ENCODE measurements at regions not wholly inside any gene's neighbourhood (a gene's known extent, or its start where the extent isn't known, plus 50 kb on each side); places are given as distances from the start of the nearest gene placed in this dataset.

GRCh38 chr4:54554339-54554990 is 103.3 kb upstream of the KIT start:
- Histone ChIP-seq H2BK20ac (ENCODE audit: low read length) (no peak overlapping the region), H3K14ac (ENCODE audit: insufficient read length) (no peak overlapping the region), H4K20me1 (replicated peaks in 1 of 2; ENCODE audit: control insufficient read depth in 1 of 2, insufficient read depth in 2 of 2, low read length in 2 of 2) (no peaks in the 10 kb centered on the region), H3K23me2 (ENCODE audit: low read depth, low read length) (no peaks in the 10 kb centered on the region; the same call in 1 of the 2 replicates), H4K91ac (replicated peaks; ENCODE audit: insufficient read length, low read length) (no peak overlapping the region), H3K56ac (replicated peaks; ENCODE audit: insufficient read length, low read depth, low read length) (no peak overlapping the region), H3K18ac (ENCODE audit: extremely low read depth, low read length) (no peak overlapping the region), H3K4me3 (ENCODE audit: extremely low read depth in 1 of 4, insufficient read depth in 2 of 4, low read depth in 3 of 4, low read length in 4 of 4) (no peak overlapping the region), H3K4me1 (replicated peaks in 1 of 4; ENCODE audit: control insufficient read depth in 3 of 4, insufficient read depth in 4 of 4, low read length in 3 of 4) (peaks cover 0 to 7% (median 2%) of the 10 kb centered on the region in 4 experiments; a peak in 4 of 7 replicates), H3K4me2 (ENCODE audit: insufficient read depth in 1 of 2, low read depth in 2 of 2, low read length in 2 of 2) (no peak overlapping the region), H3K9me3 (ENCODE audit: insufficient read depth in 2 of 2, low read depth in 1 of 2, low read length in 1 of 2) (no peaks in the 10 kb centered on the region), H3K9ac (replicated peaks in 1 of 4; ENCODE audit: extremely low read depth in 1 of 4, low read depth in 3 of 4, low read length in 3 of 4) (no peak overlapping the region), H4K8ac (ENCODE audit: extremely low read depth, insufficient read depth, low read length) (no peak overlapping the region), H2BK120ac (replicated peaks; ENCODE audit: low read depth, low read length) (no peak overlapping the region), H3K79me1 (ENCODE audit: low read depth, low read length) (no peaks in the 10 kb centered on the region), H2AK5ac (ENCODE audit: low read depth, low read length) (no peak overlapping the region), H3K27me3 (replicated peaks in 1 of 4; ENCODE audit: control insufficient read depth in 3 of 4, extremely low read depth in 1 of 4, insufficient read depth in 3 of 4, low read length in 3 of 4) (no peaks in the 10 kb centered on the region), H3K4ac (replicated peaks; ENCODE audit: insufficient read length, low read depth, low read length) (no peak overlapping the region), H2BK5ac (ENCODE audit: low read depth, low read length) (no peak overlapping the region), H3K23ac (ENCODE audit: insufficient read length) (no peak overlapping the region), H2BK15ac (ENCODE audit: low read length) (no peak overlapping the region), H3K79me2 (ENCODE audit: control insufficient read depth in 1 of 2, insufficient read depth in 2 of 2, low read length in 2 of 2) (no peaks in the 10 kb centered on the region), H2AFZ (ENCODE audit: low read length) (no peak overlapping the region), H4K5ac (ENCODE audit: insufficient read length, low read depth, low read length) (no peak overlapping the region), H3K27ac (ENCODE audit: low read depth, low read length) (no peak overlapping the region), H2BK12ac (ENCODE audit: low read depth, low read length) (no peak overlapping the region), H3K36me3 (ENCODE audit: control insufficient read depth in 2 of 4, insufficient read depth in 4 of 4, low read length in 3 of 4) (no peaks in the 10 kb centered on the region)
- no peak for TF ChIP-seq SP2 (IDR thresholded peaks at IDR 0.05; ENCODE audit: low read length)
- TF ChIP-seq JUND (IDR thresholded peaks at IDR 0.05; ENCODE audit: low read length), result no peak
- TF ChIP-seq CHD1 (IDR thresholded peaks at IDR 0.05; ENCODE audit: low read depth, low read length), result no peak
- no peak for TF ChIP-seq EP300 (IDR thresholded peaks at IDR 0.05; ENCODE audit: borderline replicate concordance in 1 of 2, low read depth in 2 of 2, low read length in 2 of 2)
- no peak for TF ChIP-seq FOSL1 (IDR thresholded peaks at IDR 0.05; ENCODE audit: insufficient read depth, low read depth, low read length)
- no peak for TF ChIP-seq NANOG (IDR thresholded peaks at IDR 0.05; ENCODE audit: insufficient read depth, low read depth, low read length, poor library complexity, severe bottlenecking)
- no peak for TF ChIP-seq CHD2 (IDR thresholded peaks at IDR 0.05; ENCODE audit: low read length)
- TF ChIP-seq JUN (IDR thresholded peaks at IDR 0.05; ENCODE audit: low read depth, low read length), result no peak
- TF ChIP-seq EGR1 (IDR thresholded peaks at IDR 0.05; ENCODE audit: borderline replicate concordance, low read depth, low read length), result no peak
- no peak for TF ChIP-seq SUZ12 (IDR thresholded peaks at IDR 0.05; ENCODE audit: low read length)
- no peak for TF ChIP-seq CBX8 (IDR thresholded peaks at IDR 0.05; ENCODE audit: borderline replicate concordance, low read depth, low read length)
- TF ChIP-seq EZH2 (IDR thresholded peaks at IDR 0.05; ENCODE audit: low read depth, low read length, severe bottlenecking), result no peak
- TF ChIP-seq POLR2A (IDR thresholded peaks at IDR 0.05; ENCODE audit: control extremely low read depth in 1 of 2, low read depth in 2 of 2, low read length in 2 of 2), result no peak
- TF ChIP-seq RXRA (IDR thresholded peaks at IDR 0.05; ENCODE audit: insufficient read depth, low read depth, low read length), result no peak
- DNase-seq (ENCODE audit: low read depth in 1 of 2, low spot score in 2 of 2) (no peak), FAIRE-seq (no peak)
- WGBS, 2 experiments (ENCODE audit: extremely low coverage in 1 of 2, insufficient coverage in 1 of 2, insufficient read length in 1 of 2, insufficient replicate concordance in 2 of 2, low coverage in 1 of 2, low lambda C conversion rate in 2 of 2, missing lambda C conversion rate in 1 of 2), result 90% methylated on average over 9 of the region's 9 CpGs; no CpG with 5 or more reads in 1 of the 2 experiments
- ChIA-PET POLR2A (ENCODE audit: partially characterized antibody) (no interaction called here), CTCF (ENCODE audit: partially characterized antibody) (interaction anchor here (0.7 kb wide), 1 partner anchor 220 kb away, joined by 4 read pairs; no protein-coding TSS in a partner anchor)
